ENCODE measurements at regions not wholly inside any gene's neighbourhood (a gene's known extent, or its start where the extent isn't known, plus 50 kb on each side); places are given as distances from the start of the nearest gene placed in this dataset.

DNA sequence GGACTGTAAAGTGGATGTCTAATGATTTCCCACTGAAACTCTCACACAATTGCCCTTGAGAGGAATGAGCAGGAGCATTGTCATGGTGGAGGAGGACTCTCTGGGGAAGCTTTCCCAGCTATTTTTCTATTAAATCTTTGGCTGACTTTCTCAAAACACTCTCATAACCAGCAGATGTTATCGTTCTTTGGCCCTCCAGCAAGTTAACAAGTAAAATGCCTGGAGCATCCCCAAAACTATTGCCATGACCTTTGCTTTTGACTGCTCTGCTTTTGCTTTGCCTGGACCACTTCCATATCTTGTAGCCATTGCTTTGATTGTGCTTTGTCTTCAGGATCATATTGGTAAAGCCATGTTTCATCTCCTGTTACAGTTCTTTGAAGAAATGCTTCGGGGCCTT, 120.2 kb upstream of the PDE5A start:
- no peak for DNase-seq (ENCODE audit: low read depth in 1 of 2, low spot score in 1 of 2)
- in situ Hi-C loops (cut with HindIII; ENCODE audit: low pct_unique_long_range_greater_than_20kb, low sequenced_read_pairs), result no loop called here

DNA sequence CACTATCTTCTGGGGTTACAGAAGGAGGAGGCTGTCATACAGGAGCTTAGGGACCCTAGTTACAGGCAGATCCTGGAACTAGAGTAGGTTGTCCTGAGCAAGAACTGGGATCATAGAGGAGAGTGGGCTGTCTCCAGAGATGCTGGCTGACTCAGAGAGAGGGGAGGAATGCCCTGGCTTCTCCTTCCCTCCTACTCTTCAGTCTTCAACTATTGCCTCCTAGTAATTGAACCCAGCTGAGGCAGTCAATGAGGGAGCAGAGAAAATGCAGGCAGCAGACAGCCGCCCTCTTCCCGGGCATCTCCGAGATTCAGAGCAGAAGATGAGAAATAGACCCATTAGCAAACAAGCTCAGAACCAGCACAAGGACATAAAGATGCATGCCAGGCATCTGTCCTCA, 118.3 kb upstream of the PDE5A start:
- TF ChIP-seq JUND (IDR thresholded peaks at IDR 0.05; ENCODE audit: low read depth), result no peak
- in situ Hi-C loops (cut with HindIII; ENCODE audit: low pct_unique_long_range_greater_than_20kb, low sequenced_read_pairs), result no loop called here

More for the DNA sequence above, 120.2 kb upstream of the PDE5A start:
- no peak for TF ChIP-seq JUND (IDR thresholded peaks at IDR 0.05; ENCODE audit: low read depth)

GRCh38 chr4:119745351-119745750, 116.7 kb upstream of the PDE5A start:
- no peak for DNase-seq (ENCODE audit: low read depth in 1 of 2, low spot score in 1 of 2)
- in situ Hi-C loops (cut with HindIII; ENCODE audit: low pct_unique_long_range_greater_than_20kb, low sequenced_read_pairs), result no loop called here
- TF ChIP-seq JUND (IDR thresholded peaks at IDR 0.05; ENCODE audit: low read depth), result no peak

More for the DNA sequence above, 118.3 kb upstream of the PDE5A start:
- DNase-seq (ENCODE audit: low read depth in 1 of 2, low spot score in 1 of 2), result no peak

- DNase-seq (ENCODE audit: low read depth in 1 of 2, low spot score in 1 of 2), result no peak
- TF ChIP-seq JUND (IDR thresholded peaks at IDR 0.05; ENCODE audit: low read depth), result no peak
- in situ Hi-C loops (cut with HindIII; ENCODE audit: low pct_unique_long_range_greater_than_20kb, low sequenced_read_pairs), result no loop called here
Observed at GRCh38 chr4:119744580-119744979, 116.0 kb upstream of the PDE5A start.

DNA sequence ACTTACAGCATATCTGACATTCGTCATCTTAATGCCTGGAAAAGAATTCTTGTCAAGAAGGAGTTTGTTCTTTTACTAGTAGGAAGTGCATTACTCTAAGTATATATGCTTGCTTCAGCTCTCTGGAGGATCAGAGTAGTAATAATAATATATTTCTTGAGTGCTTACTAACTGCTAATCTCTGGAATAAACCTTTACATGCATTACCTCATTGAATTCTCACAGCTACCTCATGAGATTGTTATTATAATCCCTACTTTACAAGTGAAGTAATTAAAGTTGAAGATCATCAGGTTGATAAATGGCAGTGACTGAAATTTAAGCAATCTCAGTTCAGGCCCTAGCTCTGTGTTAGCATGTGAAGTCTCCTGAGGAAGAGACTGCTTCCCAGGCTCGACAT, 115.0 kb upstream of the PDE5A start:
- TF ChIP-seq JUND (IDR thresholded peaks at IDR 0.05; ENCODE audit: low read depth), result no peak
- DNase-seq (ENCODE audit: low read depth in 1 of 2, low spot score in 1 of 2), result no peak
- in situ Hi-C loops (cut with HindIII; ENCODE audit: low pct_unique_long_range_greater_than_20kb, low sequenced_read_pairs), result no loop called here

DNA sequence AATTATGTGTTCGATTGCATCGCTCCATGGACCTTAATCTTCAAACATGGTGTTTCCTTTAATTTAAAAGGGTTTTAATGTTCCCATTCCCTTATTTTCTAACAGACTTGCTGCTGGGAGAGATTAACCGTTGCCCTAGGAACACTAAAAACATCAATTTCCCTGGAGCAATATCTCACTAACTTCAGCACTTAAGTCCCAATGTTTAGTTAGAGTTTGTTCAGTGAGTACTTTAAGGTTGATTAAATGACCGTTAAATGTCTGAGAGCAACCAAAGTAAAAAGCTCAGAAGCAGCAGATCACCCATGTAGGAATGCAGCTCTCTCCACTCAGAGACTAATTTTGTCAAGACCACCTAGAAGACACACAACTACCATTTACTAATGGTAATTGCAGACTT, 111.2 kb upstream of the PDE5A start:
- no peak for DNase-seq (ENCODE audit: low read depth in 1 of 2, low spot score in 1 of 2)
- in situ Hi-C loops (cut with HindIII; ENCODE audit: low pct_unique_long_range_greater_than_20kb, low sequenced_read_pairs), result no loop called here
- TF ChIP-seq JUND (IDR thresholded peaks at IDR 0.05; ENCODE audit: low read depth), result no peak

GRCh38 chr4:119738901-119739300, 110.3 kb upstream of the PDE5A start:
- no peak for TF ChIP-seq JUND (IDR thresholded peaks at IDR 0.05; ENCODE audit: low read depth)
- in situ Hi-C loops (cut with HindIII; ENCODE audit: low pct_unique_long_range_greater_than_20kb, low sequenced_read_pairs), result no loop called here
- DNase-seq (ENCODE audit: low read depth in 1 of 2, low spot score in 1 of 2), result no peak

DNA sequence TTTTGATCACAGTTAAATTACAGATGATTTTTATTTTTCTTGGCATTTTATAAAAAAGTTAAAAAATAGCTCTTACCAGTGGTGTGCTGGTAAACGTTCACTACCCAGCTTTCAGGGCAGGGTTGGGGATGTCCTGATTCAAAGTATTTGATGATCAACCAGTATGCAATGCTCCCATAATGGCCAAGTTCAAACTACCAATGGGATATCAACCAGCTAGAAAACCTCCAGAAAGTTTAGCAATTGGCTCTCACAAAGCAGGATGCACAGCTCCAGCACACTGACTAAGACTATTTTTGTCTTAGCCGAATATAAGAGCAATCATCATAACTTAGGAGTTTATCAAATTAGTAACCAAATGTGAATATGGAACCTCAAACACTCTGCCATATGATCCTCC, 108.0 kb upstream of the PDE5A start:
- TF ChIP-seq JUND (IDR thresholded peaks at IDR 0.05; ENCODE audit: low read depth), result no peak
- DNase-seq (ENCODE audit: low read depth in 1 of 2, low spot score in 1 of 2), result no peak
- in situ Hi-C loops (cut with HindIII; ENCODE audit: low pct_unique_long_range_greater_than_20kb, low sequenced_read_pairs), result no loop called here

DNA sequence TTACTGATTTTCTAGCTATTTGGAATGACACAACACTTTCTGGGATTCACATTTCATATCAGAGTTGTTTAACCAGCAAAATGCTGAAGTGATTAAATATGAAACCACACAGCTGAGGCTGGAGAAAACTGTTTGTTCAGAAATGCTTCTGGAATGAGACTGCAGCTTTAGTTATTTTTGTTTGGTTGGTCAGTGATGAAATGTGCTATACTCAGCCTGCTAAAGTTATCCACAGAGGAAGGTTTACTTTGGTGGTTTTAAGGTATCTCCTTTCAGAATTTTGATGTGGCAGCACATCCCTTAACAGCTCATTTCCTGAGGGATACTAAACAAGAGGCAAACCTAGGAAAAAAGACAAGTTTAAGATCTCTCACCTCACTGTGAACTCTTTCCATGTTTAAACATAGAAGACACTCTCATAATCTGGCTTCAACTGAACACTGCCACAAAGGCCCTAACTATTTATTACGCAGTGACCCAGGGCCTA, 106.6 kb upstream of the PDE5A start:
- no peak for TF ChIP-seq JUND (IDR thresholded peaks at IDR 0.05; ENCODE audit: low read depth)
- DNase-seq (ENCODE audit: low read depth in 1 of 2, low spot score in 1 of 2), result no peak
- in situ Hi-C loops (cut with HindIII; ENCODE audit: low pct_unique_long_range_greater_than_20kb, low sequenced_read_pairs), result no loop called here

GRCh38 chr4:119733431-119733830, 104.8 kb upstream of the PDE5A start:
- in situ Hi-C loops (cut with HindIII; ENCODE audit: low pct_unique_long_range_greater_than_20kb, low sequenced_read_pairs), result no loop called here
- no peak for DNase-seq (ENCODE audit: low read depth in 1 of 2, low spot score in 1 of 2)

GRCh38 chr4:119731778-119732177, 103.2 kb upstream of the PDE5A start:
- in situ Hi-C loops (cut with HindIII; ENCODE audit: low pct_unique_long_range_greater_than_20kb, low sequenced_read_pairs), result no loop called here

More at GRCh38 chr4:119733431-119733830, 104.8 kb upstream of the PDE5A start:
- TF ChIP-seq JUND (IDR thresholded peaks at IDR 0.05; ENCODE audit: low read depth), result no peak

GRCh38 chr4:119731146-119731742, 102.6 kb upstream of the PDE5A start:
- DNase-seq (ENCODE audit: low read depth in 1 of 2, low spot score in 1 of 2), result no peak
- TF ChIP-seq JUND (IDR thresholded peaks at IDR 0.05; ENCODE audit: low read depth), result no peak
- in situ Hi-C loops (cut with HindIII; ENCODE audit: low pct_unique_long_range_greater_than_20kb, low sequenced_read_pairs), result no loop called here

More at GRCh38 chr4:119731778-119732177, 103.2 kb upstream of the PDE5A start:
- no peak for TF ChIP-seq JUND (IDR thresholded peaks at IDR 0.05; ENCODE audit: low read depth)
- DNase-seq (ENCODE audit: low read depth in 1 of 2, low spot score in 1 of 2), result no peak

DNA sequence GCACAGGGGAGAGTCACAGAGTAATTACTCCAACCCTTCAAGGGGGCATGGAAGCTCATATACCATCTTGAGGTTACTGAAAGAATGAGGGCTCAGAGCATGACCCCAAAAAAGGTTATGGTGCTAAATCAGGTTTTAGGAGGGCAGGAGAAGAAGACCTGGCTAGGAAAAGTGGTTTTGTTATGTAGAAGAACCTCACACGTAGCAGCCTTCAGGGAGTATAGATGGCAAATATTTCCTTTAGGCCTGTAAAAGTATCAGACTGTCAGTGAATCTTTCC, 102.0 kb upstream of the PDE5A start:
- in situ Hi-C loops (cut with HindIII; ENCODE audit: low pct_unique_long_range_greater_than_20kb, low sequenced_read_pairs), result no loop called here
- no peak for TF ChIP-seq JUND (IDR thresholded peaks at IDR 0.05; ENCODE audit: low read depth)
- DNase-seq (ENCODE audit: low read depth in 1 of 2, low spot score in 1 of 2), result no peak
